Left lobe of liver (tissue), 2 donors: ENCODE measurements at regions not wholly inside any gene's neighbourhood (a gene's known extent, or its start where the extent isn't known, plus 50 kb on each side); places are given as distances from the start of the nearest gene placed in this dataset.
A peak's percentile ranks its signal among the peaks of the same experiment; 100 is the strongest.
"Not testable (repeated sequence)": the region's sequence is repeated elsewhere in the genome, so short reads cannot be mapped to it uniquely, and the experiment has no call there.

Source experiments
- ATAC-seq: fragments of 200-7000 bp; cut with Tn5 transposase; one replicate; pipeline ENCODE4 v1.9.1; 2020; ENCODE audit warnings: mild to moderate bottlenecking, moderate library complexity
- DNase-seq: peaks from one replicate; pipeline ENCODE4 v3.0.0-alpha.2; 2020; ENCODE audit warnings: low spot score
- donor health status: DM: no; HTN: no; CAD: no; lungs with moderate emphysema.
- donor health status: DM: no; HTN: yes; CAD: no.

- DNase-seq, result no peak
- ATAC-seq, result peak; percentile 37
Observed at GRCh38 chr12:31906557-31907301, 52.5 kb upstream of the RESF1 start.

- DNase-seq (no peak), ATAC-seq (no peak)
Observed at GRCh38 chr12:31903025-31903424, 56.2 kb upstream of the RESF1 start.

- DNase-seq, result no peak
- no peak for ATAC-seq
Observed at GRCh38 chr12:31900271-31900670, 58.9 kb upstream of the RESF1 start.

- DNase-seq, result no peak
- ATAC-seq, result no peak
Observed at GRCh38 chr12:31899109-31899508, 60.1 kb upstream of the RESF1 start.

GRCh38 chr12:31897781-31898503 lies 61.3 kb upstream of the RESF1 start:
- DNase-seq (no peak), ATAC-seq (peak; percentile 45)

- ATAC-seq, DNase-seq: not testable (repeated sequence)
Observed at GRCh38 chr12:31897092-31897491, 62.1 kb upstream of the RESF1 start.

GRCh38 chr12:31896514-31897039 lies 62.6 kb upstream of the RESF1 start:
- ATAC-seq, result peak; percentile 28
- no peak for DNase-seq

- DNase-seq (no peak), ATAC-seq (no peak)
Observed at GRCh38 chr12:31895449-31896150, 63.6 kb upstream of the RESF1 start.

GRCh38 chr12:31890295-31891285 lies 68.6 kb upstream of the RESF1 start:
- ATAC-seq (no peak), DNase-seq (no peak)

GRCh38 chr12:31887109-31887811 lies 72.0 kb upstream of the RESF1 start:
- no peak for ATAC-seq
- no peak for DNase-seq

- not testable (repeated sequence) for ATAC-seq, DNase-seq
Observed at GRCh38 chr12:31882682-31883081, 76.5 kb upstream of the RESF1 start.

GRCh38 chr12:31880340-31880739 lies 78.9 kb upstream of the RESF1 start:
- ATAC-seq (no peak), DNase-seq (no peak)

- ATAC-seq, result no peak
- no peak for DNase-seq
Observed at GRCh38 chr12:31877884-31878283, 81.3 kb upstream of the RESF1 start.

- DNase-seq (no peak), ATAC-seq (no peak)
Observed at GRCh38 chr12:31876568-31877424, 82.4 kb upstream of the RESF1 start.

- ATAC-seq, result no peak
Observed at GRCh38 chr12:31875609-31875964, 83.6 kb upstream of the RESF1 start.

GRCh38 chr12:31874961-31875608 lies 84.1 kb upstream of the RESF1 start:
- no peak for DNase-seq

More at GRCh38 chr12:31875609-31875964, 83.6 kb upstream of the RESF1 start:
- no peak for DNase-seq

GRCh38 chr12:31872831-31873604 lies 86.2 kb upstream of the RESF1 start:
- DNase-seq (peak; percentile 24), ATAC-seq (no peak)

More at GRCh38 chr12:31874961-31875608, 84.1 kb upstream of the RESF1 start:
- peak; percentile 61 for ATAC-seq
